Keratinocyte (primary cell): ENCODE measurements at regions not wholly inside any gene's neighbourhood (a gene's known extent, or its start where the extent isn't known, plus 50 kb on each side); places are given as distances from the start of the nearest gene placed in this dataset.

Experiments
- DNase-seq: peaks from one replicate; pipeline ENCODE4 v3.0.0-alpha.2; 2011; ENCODE audit warnings: low read depth, missing footprints, low spot score
- FAIRE-seq: peaks from 2 replicates; lab custom pipeline; 2011; peaks lifted over from hg19 to GRCh38; lab: Jason Lieb, UNC
- H2AFZ ChIP-seq: 2 replicates; pipeline ENCODE4 v1.6.0; 2012; ENCODE audit warnings: low read length, control low read depth, inconsistent platforms; ENCODE audit not compliant: control insufficient read depth
- H3K27ac ChIP-seq: 2 replicates; pipeline ENCODE4 v1.5.1; 2011; ENCODE audit warnings: low read length; ENCODE audit not compliant: control insufficient read depth, insufficient read depth
- H3K27me3 ChIP-seq: 3 replicates; pipeline ENCODE4 v1.6.0; 2011; ENCODE audit warnings: low read length; ENCODE audit not compliant: control insufficient read depth, insufficient read depth; ENCODE audit errors: extremely low read depth
- H3K36me3 ChIP-seq, 2 experiments: 2 replicates in 1 of 2; 3 replicates in 1 of 2; pipeline ENCODE4 v1.5.1; 2011; ENCODE audit warnings: low read length in 2 of 2, mild to moderate bottlenecking in 1 of 2; ENCODE audit not compliant: control insufficient read depth in 2 of 2, insufficient read depth in 2 of 2; ENCODE audit errors: extremely low read depth in 1 of 2
- H3K4me1 ChIP-seq: 3 replicates; pipeline ENCODE4 v1.5.1; 2011; ENCODE audit warnings: low read length; ENCODE audit not compliant: control insufficient read depth, insufficient read depth; ENCODE audit errors: extremely low read depth
- H3K4me2 ChIP-seq: 3 replicates; pipeline ENCODE4 v1.6.0; 2011; ENCODE audit warnings: low read depth, low read length; ENCODE audit not compliant: control insufficient read depth, insufficient read depth; ENCODE audit errors: extremely low read depth
- H3K4me3 ChIP-seq, 3 experiments: fragments of 200-600 bp in 1 of 3; sonication (generic) in 1 of 3; 2 replicates in 2 of 3; 3 replicates in 1 of 3; pipeline ENCODE4 v1.5.1; 2011 to 2016; ENCODE audit warnings: low read length in 3 of 3, mild to moderate bottlenecking in 3 of 3, control low read depth in 2 of 3, inconsistent platforms in 1 of 3, low read depth in 1 of 3, mixed read lengths in 1 of 3, mixed run types in 1 of 3, moderate library complexity in 1 of 3; ENCODE audit not compliant: control insufficient read depth in 2 of 3, insufficient read depth in 2 of 3; ENCODE audit errors: extremely low read depth in 1 of 3
- H3K79me2 ChIP-seq: 2 replicates; pipeline ENCODE4 v1.6.0; 2012; ENCODE audit warnings: low read length; ENCODE audit not compliant: control insufficient read depth, insufficient read depth
- H3K9ac ChIP-seq: 3 replicates; pipeline ENCODE4 v1.6.0; 2011; ENCODE audit warnings: low read length; ENCODE audit not compliant: control insufficient read depth, insufficient read depth; ENCODE audit errors: extremely low read depth
- H3K9me1 ChIP-seq: 3 replicates; pipeline ENCODE4 v1.6.0; 2011; ENCODE audit warnings: low read length; ENCODE audit not compliant: control insufficient read depth, insufficient read depth; ENCODE audit errors: extremely low read depth
- H3K9me3 ChIP-seq: 2 replicates; pipeline ENCODE4 v1.5.1; 2012; ENCODE audit warnings: low read depth, low read length; ENCODE audit not compliant: control insufficient read depth
- H4K20me1 ChIP-seq: 3 replicates; pipeline ENCODE4 v1.6.0; 2011; ENCODE audit warnings: low read length; ENCODE audit not compliant: control insufficient read depth, insufficient read depth; ENCODE audit errors: extremely low read depth
- CTCF ChIP-seq, 3 experiments: IDR thresholded peaks in 1 of 3; conservative IDR thresholded peaks in 1 of 3; optimal IDR thresholded peaks in 1 of 3; 2 replicates in 2 of 3; 3 replicates in 1 of 3; pipeline versions ENCODE3 to v1.5.1; 2011; ENCODE audit warnings: low read length in 3 of 3, mild to moderate bottlenecking in 3 of 3, moderate library complexity in 2 of 3, control low read depth in 1 of 3, inconsistent platforms in 1 of 3; ENCODE audit not compliant: insufficient read depth in 2 of 3; ENCODE audit errors: extremely low read depth in 1 of 3
- EZH2 ChIP-seq: IDR thresholded peaks from one replicate; pipeline ENCODE4 v1.6.1; 2012; ENCODE audit warnings: inconsistent platforms, mild to moderate bottlenecking, low read length, moderate library complexity
- dilution Hi-C: fragments of 300-500 bp; cut with MboI; formaldehyde crosslinking; loops from one replicate; pipeline ENCODE4 v1.7.0; 2020; ENCODE audit warnings: low sequenced_read_pairs; ENCODE audit not compliant: extremely low pct_ligation_motif_present

DNA sequence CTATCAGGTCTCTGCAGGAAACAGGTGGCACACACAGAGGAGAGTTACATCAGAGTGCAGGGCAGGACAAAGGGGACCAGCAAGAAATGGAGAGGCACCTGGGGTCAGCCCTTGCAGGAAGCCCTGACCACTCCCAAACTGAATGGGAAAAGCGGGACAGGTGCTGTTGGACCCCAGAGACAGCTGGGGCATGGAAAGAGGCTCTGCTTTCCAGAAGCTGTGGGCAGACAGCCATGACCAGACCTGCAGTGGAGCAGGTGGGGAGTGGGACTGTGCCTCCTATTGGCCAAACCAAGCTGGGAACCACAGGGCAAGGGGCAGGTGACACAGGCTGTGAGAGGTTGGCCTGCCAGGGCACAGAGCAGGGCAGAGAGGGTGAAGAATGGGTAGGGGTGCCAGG lies 125.8 kb downstream of the BOD1 start:
- H2AFZ ChIP-seq: no peak overlapping the region
- no peak overlapping the region for H3K9ac ChIP-seq
- DNase-seq (no peak), FAIRE-seq (no peak)
- no peaks in the 10 kb centered on the region for H3K4me1 ChIP-seq
- peaks cover 4% of the 10 kb centered on the region for H3K27me3 ChIP-seq
- H3K4me3 ChIP-seq: no peak overlapping the region
- H3K9me1 ChIP-seq: no peaks in the 10 kb centered on the region
- no peak overlapping the region for H3K27ac ChIP-seq
- no peak overlapping the region for H3K4me2 ChIP-seq
- H3K9me3 ChIP-seq: no peaks in the 10 kb centered on the region
- H3K36me3 ChIP-seq: no peaks in the 10 kb centered on the region
- TF ChIP-seq EZH2: no peak
- dilution Hi-C loops: no loop called here
- H3K79me2 ChIP-seq: no peaks in the 10 kb centered on the region
- no peaks in the 10 kb centered on the region for H4K20me1 ChIP-seq

DNA sequence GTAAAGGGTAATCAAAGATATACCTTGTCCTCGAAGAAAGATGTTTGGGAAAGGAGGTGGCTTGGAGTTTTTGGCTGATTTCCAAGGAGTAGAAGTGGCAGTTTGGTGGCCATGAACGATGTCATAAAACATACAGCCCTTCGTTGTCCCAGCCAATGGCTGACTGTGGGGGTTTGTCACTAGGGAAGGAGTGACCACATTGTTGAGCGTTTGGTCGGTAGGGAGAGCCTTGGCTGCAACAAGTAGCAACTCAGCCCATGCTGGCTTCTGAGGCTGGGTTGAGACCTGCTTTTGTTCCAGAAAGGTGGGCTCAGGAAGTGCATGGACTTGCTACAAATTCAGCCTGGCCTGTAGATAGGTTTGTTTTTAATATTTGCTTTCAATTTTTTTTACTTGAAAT lies 128.3 kb downstream of the BOD1 start:
- no peak for TF ChIP-seq CTCF (optimal IDR thresholded peaks at IDR 0.05 in 1 of 3, IDR thresholded peaks at IDR 0.05 in 1 of 3, conservative IDR thresholded peaks at IDR 0.05 in 1 of 3; ENCODE audit: extremely low read depth in 1 of 3, insufficient read depth in 2 of 3, low read length in 3 of 3)
- TF ChIP-seq EZH2: no peak
- Histone ChIP-seq H4K20me1 (no peaks in the 10 kb centered on the region), H3K4me1 (no peaks in the 10 kb centered on the region), H3K36me3 (no peaks in the 10 kb centered on the region), H2AFZ (no peak overlapping the region), H3K4me3 (no peak overlapping the region), H3K9me3 (no peaks in the 10 kb centered on the region), H3K79me2 (no peaks in the 10 kb centered on the region), H3K4me2 (no peak overlapping the region), H3K27ac (no peak overlapping the region), H3K9me1 (no peaks in the 10 kb centered on the region), H3K27me3 (no peaks in the 10 kb centered on the region), H3K9ac (no peak overlapping the region)
- dilution Hi-C loops: no loop called here
- DNase-seq (no peak), FAIRE-seq (no peak)

GRCh38 chr5:173487300-173487699 lies 129.2 kb downstream of the BOD1 start:
- H3K9me1 ChIP-seq: no peaks in the 10 kb centered on the region

More at GRCh38 chr5:173487300-173487699, 129.2 kb downstream of the BOD1 start:
- dilution Hi-C loops: no loop called here
- FAIRE-seq (no peak), DNase-seq (no peak)
- no peaks in the 10 kb centered on the region for H3K27me3 ChIP-seq
- H3K9me3 ChIP-seq: no peaks in the 10 kb centered on the region
- H4K20me1 ChIP-seq: no peaks in the 10 kb centered on the region
- no peak overlapping the region for H3K4me3 ChIP-seq
- H2AFZ ChIP-seq: no peak overlapping the region
- H3K4me2 ChIP-seq: no peak overlapping the region
- TF ChIP-seq CTCF (optimal IDR thresholded peaks at IDR 0.05 in 1 of 3, IDR thresholded peaks at IDR 0.05 in 1 of 3, conservative IDR thresholded peaks at IDR 0.05 in 1 of 3; ENCODE audit: extremely low read depth in 1 of 3, insufficient read depth in 2 of 3, low read length in 3 of 3) (no peak), EZH2 (no peak)
- H3K4me1 ChIP-seq: no peaks in the 10 kb centered on the region
- no peaks in the 10 kb centered on the region for H3K79me2 ChIP-seq
- H3K27ac ChIP-seq: no peak overlapping the region
- no peaks in the 10 kb centered on the region for H3K36me3 ChIP-seq
- H3K9ac ChIP-seq: no peak overlapping the region
